ENCODE measurements at regions not wholly inside any gene's neighbourhood (a gene's known extent, or its start where the extent isn't known, plus 50 kb on each side); places are given as distances from the start of the nearest gene placed in this dataset.

DNA sequence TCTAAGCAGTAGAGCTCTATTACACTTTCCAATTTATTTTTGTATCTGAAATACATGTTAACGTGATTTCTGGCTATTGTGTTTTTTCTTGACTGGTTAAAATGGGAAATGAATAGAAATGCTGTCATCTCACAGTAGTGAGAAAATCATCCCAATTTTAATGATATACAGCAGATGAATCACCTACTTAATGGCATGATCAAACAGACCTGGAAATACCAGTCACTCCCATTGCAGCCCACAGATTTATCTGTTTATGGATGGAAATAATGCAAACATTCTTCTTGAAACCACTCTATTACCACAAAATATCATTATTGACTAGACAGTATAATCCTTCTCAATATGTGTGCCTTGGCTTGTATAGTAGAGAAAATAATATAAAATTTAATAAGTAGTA lies 497.8 kb upstream of the ADAMTS5 start:
- TF ChIP-seq, protein P1, sequence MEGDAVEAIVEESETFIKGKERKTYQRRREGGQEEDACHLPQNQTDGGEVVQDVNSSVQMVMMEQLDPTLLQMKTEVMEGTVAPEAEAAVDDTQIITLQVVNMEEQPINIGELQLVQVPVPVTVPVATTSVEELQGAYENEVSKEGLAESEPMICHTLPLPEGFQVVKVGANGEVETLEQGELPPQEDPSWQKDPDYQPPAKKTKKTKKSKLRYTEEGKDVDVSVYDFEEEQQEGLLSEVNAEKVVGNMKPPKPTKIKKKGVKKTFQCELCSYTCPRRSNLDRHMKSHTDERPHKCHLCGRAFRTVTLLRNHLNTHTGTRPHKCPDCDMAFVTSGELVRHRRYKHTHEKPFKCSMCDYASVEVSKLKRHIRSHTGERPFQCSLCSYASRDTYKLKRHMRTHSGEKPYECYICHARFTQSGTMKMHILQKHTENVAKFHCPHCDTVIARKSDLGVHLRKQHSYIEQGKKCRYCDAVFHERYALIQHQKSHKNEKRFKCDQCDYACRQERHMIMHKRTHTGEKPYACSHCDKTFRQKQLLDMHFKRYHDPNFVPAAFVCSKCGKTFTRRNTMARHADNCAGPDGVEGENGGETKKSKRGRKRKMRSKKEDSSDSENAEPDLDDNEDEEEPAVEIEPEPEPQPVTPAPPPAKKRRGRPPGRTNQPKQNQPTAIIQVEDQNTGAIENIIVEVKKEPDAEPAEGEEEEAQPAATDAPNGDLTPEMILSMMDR (IDR thresholded peaks at IDR 0.05), result no peak
- TF ChIP-seq EP300 (IDR thresholded peaks at IDR 0.05), result no peak
- TF ChIP-seq POLR2AphosphoS5 (IDR thresholded peaks at IDR 0.05), result no peak
- no peak for TF ChIP-seq POLR2A (IDR thresholded peaks at IDR 0.05)
